HUDEP-2 (cell line): ENCODE measurements at regions not wholly inside any gene's neighbourhood (a gene's known extent, or its start where the extent isn't known, plus 50 kb on each side); places are given as distances from the start of the nearest gene placed in this dataset.

Experiments used
- DNase-seq, 76 experiments: peaks; one replicate each; lab custom pipeline; 2025; ENCODE audit not compliant: unreplicated experiment in 76 of 76; lab: John Stamatoyannopoulos, UW

DNA sequence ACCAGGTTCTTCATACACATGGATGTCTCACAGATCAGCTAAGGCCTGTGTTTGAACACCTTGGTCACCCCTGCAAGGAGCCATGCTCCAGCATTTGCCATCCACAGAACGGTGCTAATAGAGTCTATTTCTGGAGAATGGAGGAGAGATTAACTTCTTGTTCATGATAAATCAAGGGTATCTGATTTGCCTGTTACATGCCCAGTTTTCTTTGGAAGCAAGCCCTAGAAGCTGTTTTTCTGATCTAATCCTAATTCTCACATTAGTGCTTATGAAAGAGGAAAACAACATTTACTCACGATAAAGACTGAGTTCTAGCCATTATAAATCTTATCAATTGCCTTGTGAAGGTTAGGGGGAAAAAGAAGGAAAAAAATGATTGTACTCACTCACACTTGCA is 119.6 kb upstream of the DTNA start:
- DNase-seq: no peak

DNA sequence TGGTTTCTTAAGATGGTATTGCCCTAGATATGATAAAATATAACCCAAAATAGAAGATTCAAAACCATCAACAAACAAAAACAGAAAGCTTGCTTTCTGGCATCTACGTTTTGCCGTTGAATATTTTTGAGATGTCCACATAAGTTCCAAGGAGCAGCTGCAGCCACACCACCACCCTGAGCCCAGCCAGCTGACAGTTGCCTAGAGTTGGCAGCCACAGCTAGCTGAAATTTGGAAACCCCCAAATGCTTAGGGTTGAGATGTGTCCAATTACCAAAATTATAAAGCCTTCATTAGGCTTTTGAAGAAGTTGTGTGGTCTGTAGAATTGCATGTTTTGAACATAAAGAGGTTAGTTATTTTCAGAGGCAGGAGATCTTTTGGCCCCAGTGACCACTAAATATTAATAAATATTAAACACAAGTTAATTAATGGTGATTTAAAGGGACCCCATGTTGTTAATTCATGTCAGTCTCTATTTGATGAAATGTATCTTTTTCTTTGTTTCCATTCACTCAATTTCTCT is 118.1 kb upstream of the DTNA start:
- no peak for DNase-seq

DNA sequence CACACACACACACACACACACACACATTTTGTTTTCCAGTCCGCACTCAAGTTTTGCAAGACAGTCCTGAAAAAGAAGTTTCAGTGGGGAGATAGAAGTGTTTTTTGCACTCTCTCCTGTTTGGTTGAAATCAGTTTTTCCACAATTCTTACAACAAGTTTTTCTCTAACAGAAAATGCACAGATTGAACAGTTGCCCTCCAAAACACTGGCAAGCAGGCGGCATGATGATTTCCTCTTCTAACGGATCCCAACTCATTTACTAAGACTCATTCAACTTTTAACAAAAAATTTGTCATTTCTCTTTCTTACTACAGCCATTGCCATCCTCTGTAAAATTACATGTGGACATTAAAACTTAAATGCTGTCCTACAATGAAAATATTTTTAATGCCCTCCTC is 117.6 kb upstream of the DTNA start:
- DNase-seq: no peak

DNA sequence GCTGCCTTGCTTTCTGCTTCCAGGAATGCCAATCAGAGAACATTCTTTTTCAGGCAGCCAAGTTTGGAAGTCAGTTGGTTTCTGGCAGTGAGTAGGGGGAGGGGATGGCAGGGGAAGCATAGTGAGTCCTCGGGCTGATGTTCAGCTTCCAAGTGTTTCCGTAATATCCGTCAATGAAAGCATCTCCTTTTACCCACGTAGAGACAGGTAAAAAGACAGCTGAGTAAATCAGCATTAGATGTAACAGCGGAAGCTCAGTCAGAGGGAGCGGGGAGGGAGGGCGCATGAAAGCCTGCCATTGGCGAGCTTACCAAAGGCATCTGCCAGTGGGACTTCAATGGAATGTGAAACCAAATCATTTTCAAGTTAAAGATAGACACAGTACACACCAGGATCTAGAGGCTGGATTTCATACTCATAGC is 117.1 kb upstream of the DTNA start:
- DNase-seq: no peak

DNA sequence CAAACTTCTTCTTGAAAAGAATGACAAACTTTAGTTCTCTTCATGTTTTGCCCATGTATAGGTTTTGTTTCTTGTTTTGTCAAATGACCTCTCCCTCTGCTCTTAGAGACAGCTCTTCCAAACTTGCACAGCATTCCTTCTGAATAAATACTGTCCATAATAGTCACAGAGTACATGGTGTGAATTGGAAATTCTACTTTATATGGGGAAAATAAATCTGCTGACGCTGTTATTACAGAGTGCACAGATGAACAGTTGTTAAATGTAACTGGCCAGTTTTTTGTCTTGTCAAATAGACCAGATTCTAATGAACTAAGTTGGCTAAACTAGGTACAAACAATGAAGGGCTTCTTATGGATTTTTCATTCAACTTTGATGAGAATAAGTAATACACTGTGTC is 115.8 kb upstream of the DTNA start:
- DNase-seq: no peak

DNA sequence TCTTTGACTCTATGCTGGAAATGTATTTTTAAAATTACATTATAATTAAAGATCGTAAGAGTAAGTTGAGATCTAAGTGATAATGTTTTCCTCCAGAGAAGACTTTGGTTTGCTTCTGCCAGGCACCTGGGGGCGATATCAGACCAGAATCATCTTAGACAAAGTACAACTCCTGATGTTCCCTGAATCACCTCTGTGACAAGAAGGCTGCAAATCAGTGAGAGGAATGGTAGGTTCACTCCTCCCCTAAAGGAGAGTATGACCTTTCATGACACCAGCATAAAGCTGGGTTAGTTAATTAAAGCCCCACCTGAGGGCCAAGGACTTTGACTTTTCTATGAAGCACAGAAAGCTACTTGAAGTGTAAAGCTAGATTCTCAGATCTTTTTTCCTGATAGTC is 114.4 kb upstream of the DTNA start:
- DNase-seq: no peak

DNA sequence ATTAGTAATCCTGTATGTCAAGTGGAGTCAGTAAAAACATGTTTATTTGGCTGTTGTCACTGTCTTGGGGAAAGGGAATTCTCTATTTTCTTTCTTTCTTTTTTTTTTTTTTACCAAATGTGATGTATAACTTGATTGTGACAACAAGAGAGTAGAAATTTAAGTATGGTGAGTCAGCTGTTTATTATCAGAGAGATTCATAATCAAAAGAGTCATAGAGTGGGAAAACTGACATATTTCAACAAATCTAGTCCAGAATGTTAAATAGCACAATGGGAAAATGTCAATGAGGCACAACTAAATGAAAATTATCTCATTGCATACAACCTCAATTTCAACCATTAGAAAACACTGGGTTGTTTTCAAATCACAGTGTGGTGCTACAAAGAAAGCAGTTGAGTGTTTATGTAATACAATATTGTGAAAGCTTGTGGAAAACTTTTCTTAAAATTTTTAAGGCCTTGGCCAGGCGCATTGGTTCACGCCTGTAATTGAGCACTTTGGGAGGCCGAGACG is 111.9 kb upstream of the DTNA start:
- no peak for DNase-seq

DNA sequence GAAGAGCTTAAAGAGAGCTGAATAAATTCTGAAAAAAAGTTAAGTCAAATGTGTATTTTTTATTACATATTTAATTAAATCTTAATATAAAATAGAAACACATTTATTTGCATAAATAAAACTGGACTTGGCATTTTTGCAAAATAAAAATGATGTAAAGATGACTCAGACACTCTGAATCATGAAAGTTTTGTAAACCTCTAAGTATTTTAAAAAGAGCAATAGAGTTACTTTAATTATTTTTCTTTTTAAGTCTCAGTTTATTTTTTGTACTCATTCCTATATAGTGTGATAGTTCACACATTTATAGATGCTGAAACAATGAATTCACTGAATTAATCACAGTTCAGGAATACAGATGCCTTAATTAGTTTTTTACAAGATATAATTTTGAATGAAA is 109.9 kb upstream of the DTNA start:
- DNase-seq: no peak

DNA sequence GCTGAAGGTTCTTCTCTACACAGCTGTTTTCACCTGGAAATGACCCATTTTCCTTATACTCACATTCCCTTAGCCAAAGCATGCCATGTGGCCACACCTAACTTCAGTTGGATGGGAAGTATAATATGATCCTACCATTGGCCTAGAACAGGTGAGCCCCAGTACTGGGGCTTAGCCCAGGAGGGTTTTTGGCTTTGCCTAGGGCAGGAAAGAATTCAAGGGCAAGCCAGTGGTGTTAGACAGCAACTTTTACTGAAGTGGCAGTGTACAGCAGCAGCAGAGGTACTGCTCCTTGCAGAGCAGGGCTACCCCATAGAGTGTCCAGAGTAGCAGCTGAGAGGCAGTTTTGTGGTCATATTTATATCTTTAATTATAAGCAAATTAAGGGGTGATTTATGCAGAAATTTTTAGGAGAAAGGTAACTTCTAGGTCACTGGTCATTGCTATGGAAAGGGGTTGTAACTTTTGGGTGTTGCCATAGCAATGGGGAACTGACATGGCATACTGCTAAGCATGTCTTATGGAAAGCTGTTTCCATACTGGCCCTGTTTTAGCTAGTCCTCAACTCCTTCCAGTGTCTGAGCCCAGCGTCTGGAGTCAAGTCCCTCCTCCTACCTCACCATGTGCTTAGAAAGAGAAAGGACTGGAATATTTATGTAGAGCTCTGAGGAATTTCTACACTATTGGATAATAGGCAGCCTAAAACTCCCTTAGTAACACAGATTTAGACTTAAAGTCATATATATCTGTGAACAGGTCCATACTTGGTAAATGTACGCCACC is 109.0 kb upstream of the DTNA start:
- no peak for DNase-seq

DNA sequence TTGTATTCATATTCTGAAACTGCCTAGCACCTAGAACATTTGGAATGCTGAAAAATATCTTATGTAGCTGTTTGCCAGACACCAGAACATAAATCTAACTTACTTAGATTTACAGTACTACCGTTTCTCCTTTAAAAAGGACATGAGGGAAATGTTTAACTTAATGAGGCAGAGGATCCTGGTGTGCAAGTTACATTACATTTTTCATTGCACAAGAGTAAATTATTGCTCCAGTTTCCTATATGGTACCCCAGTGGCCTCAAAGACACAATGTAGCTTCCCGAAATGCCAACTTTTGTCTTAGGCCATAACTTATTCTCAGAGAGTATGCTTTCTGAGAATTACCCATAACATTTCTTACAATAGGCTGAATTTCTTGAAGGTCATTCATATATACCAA is 105.5 kb upstream of the DTNA start:
- DNase-seq: no peak

DNA sequence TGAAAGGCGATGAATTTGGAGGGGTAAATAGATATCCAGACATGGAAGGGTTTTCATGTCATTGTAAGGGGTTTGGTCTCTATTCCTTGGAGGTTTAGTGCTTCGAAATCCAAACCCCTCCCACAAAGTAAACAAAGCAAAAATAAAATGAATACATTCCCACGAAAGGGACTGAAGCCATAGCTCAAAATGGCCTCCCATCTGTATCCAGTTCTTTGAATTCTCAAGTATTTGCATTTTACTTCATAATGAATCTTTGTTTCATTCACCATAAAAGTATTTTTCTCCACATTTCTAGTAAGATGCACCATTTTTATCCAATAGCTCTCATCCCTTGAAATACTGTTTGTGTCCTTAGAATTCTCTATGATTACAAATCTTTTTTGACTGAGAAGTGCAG is 103.2 kb upstream of the DTNA start:
- DNase-seq: no peak

DNA sequence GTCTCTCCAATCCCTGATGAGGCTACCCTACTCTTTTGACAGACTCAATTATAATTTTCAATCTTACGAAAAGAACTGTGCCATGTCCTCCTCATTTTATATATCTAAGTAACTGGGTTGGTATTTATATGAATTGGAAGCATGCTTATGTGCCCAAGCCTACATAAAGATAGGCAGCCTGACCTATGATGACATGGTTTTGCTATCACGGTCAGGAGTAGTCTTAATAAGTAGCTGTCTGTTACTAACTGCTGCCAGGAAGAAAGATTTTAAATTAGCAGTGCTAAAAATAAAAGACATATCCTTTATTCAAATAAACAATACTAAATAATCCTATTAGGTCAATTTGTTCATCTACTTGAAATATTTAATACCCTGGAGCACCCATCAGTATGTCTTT is 102.0 kb upstream of the DTNA start:
- DNase-seq: no peak

DNA sequence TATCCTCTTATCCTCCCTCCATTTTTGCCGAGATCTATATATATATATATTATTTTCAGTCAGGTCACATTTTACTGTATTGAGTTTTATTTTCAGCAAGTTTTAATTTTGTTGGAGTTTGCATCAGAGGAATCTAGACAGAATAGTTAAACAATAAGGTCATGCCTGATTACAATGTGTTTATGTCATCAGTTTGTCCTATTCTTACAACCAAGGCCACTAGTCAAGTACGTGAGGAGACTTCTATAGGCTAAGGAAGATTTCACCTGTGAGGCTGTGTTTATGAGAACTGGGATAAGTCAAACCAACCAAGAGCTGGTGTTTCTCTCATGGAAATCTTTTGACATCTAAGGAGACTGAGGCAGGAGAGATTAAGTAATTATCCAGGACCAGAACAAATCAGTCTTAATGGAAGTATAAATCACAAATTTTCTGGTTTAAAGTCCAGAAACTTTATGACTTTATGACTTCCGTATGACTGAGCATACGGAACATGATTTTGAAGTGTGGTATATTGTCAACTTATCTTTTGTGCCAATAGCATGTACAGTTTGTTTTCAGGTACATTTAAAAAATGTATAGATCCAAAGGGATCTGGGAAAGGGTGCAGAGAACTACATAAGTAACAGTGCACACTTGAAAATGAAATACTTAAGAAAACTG is 100.0 kb upstream of the DTNA start:
- DNase-seq: no peak

DNA sequence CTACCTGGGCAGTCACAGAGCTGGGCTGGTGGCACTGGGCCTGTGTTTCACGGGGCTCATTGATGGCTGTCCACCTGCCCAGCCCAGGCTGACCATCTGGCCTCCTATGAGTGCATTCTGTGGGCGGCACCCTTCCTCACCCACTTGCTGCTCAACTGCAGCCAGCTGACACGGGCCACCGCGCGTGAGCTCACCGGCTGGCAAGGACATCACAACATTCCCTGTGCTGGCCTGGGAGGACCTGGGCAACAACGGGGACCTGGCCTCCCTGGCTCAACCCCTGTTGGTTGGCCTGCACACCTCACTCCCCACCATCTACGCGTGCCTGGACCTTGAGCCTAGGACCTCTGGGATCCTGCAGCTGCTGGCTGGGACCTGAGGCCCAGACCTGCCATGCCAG is 98.2 kb upstream of the DTNA start:
- DNase-seq: no peak

DNA sequence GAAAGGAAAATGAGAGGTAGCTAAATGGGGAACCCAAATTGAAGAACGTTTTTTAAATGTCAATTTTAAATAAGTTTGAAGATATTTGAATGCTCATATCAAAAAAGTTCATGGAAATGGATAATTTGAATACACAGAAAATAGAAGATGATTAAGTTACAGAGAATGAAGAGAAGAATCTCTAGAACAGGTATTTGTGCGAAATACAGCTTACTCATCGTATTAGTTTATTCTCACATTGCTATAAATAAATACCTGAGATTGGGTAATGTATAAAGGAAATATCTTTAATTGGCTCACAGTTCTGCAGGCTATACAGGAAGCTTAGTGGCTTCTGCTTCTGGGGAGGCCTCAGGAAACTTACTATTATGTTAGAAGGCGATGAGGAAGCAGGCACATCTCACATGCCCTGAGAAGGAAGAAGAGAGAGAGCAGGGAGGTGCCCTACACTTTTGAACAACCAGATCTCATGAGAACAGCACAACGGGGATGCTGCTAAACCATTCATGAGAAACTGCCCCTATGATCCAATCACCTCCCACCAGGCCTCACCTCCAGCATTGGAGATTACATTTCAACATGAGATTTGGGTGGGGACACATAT is 89.7 kb upstream of the DTNA start:
- no peak for DNase-seq

DNA sequence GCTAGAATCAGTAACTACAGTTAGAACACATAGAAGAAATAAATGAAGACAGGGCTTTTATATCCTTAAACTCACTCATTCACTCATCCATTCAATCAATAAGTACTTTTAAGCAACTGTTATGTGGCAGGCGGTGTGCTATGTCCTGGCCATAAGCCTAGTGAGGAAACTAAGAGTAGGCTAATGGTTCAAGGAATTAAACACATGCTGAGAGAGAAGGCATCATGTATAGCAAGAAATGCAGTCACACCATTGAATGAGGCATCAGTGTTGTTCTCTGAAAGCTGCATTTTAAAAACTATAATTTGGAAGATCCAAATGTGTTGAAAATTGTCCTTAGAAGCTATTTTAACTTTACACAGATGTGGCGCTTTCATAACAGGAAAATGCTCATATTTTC is 86.5 kb upstream of the DTNA start:
- no peak for DNase-seq

DNA sequence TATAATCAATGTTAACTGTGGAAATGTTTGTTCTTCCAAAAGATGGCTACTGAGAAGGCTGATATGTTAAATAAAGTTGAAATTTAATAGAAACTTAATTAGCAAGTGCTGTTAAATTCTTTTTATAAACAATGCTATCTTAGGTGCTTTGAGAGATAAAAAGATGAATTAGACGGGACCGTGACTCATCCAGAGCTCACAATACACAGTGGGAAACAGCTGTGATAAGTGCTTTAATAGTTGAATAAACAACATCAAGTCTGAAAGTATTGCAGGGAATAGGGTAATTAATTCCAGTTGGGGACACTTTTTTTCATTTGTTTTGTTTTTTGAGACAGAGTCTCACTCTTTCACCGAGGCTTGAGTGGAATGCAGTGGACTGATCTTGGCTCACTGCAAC is 85.5 kb upstream of the DTNA start:
- DNase-seq: no peak

DNA sequence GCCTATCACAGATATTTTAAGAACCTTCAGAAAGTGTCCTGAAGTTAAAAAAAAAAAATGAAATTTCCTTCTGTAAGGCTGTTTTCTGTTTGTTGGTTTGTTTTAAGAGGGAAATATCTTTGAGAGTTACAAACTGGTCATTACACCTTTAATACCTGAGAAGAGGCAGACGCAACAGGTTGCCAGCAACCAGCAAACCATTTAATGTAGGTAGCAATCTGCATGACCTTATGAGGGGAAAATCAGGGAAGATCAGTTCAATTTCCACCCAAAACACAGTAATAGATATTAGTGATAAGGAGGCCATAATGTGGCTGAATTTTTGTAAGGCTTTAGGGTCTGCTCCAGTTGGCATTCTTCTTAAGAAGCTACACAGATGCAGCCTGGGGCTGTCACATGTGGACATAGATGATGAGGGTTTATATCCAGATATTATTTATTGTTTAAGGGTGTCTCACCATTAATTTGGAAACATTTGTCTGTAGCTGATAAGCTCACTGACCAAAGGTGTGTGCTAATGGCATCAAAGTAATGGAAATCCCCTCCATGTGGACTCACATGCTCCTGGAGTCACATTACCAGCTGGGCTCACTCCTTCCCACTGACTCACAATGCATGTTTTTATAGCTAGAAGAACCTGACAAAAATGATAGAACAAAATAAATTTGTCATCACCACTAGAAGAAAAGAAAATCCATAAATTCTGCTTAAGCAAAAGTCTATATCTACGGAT is 83.5 kb upstream of the DTNA start:
- no peak for DNase-seq

DNA sequence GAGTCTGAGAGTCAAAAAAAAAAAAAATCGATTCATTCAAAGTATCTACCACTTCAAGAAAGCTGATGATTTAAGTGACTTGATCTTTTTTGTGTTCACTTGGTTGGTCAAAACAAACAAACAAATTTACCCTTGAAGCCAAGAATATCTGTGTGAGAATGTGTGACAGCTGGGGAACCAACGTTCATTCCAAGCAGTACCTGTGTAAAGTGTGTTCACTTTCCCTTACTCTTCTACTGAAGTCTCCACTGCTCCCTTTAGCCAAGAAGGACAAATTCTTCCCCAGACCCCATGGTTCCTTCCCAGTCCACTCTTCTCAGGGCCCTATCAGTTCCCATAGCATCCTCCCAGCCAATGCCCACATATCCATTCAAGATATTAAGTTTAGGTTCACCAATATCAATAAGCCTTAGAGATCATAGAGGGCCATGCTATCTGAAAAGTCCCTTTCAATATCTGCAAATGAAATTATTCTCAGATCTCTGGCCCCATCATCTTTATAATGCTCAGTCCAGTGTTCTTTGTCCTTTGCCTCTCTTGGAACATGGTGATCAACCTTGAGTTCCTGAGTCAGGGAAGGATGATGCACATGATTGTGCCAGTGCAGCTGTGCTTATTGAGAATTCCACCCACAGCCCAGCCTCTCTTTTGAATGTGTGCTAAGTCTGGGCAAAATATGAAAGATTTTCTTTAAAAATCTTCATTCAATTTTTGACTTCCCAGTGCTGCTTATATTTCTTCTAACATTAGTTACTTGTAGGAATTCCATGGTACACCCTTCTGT is 82.8 kb upstream of the DTNA start:
- no peak for DNase-seq
